ENCODE measurements at regions not wholly inside any gene's neighbourhood (a gene's known extent, or its start where the extent isn't known, plus 50 kb on each side); places are given as distances from the start of the nearest gene placed in this dataset.

DNA sequence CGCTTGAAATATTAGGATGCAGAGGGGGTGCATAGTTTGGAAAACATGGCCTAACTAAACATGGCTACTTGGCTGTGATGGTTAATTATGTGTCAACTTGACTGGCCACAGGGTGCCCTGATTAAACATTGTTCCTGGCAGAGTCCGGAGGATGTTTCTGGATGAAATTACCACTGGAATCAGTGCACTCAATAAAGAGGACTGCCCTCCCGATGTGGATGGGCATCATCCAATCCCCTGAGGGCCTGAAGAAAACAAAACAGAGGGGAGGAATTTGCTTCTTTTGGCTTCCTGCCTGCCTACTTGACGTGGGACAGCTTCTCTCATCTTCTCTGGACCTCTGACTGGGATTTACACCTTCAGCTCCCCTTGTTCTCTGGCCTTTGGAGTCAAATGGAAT, 79.1 kb upstream of the KCNE2 start:
- TF ChIP-seq, protein P1, sequence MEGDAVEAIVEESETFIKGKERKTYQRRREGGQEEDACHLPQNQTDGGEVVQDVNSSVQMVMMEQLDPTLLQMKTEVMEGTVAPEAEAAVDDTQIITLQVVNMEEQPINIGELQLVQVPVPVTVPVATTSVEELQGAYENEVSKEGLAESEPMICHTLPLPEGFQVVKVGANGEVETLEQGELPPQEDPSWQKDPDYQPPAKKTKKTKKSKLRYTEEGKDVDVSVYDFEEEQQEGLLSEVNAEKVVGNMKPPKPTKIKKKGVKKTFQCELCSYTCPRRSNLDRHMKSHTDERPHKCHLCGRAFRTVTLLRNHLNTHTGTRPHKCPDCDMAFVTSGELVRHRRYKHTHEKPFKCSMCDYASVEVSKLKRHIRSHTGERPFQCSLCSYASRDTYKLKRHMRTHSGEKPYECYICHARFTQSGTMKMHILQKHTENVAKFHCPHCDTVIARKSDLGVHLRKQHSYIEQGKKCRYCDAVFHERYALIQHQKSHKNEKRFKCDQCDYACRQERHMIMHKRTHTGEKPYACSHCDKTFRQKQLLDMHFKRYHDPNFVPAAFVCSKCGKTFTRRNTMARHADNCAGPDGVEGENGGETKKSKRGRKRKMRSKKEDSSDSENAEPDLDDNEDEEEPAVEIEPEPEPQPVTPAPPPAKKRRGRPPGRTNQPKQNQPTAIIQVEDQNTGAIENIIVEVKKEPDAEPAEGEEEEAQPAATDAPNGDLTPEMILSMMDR (IDR thresholded peaks at IDR 0.05): no peak
- TF ChIP-seq POLR2AphosphoS5 (IDR thresholded peaks at IDR 0.05): no peak

Measured in prostate gland (tissue), 2 donors.